HEK293 (cell line): ENCODE measurements at regions not wholly inside any gene's neighbourhood (a gene's known extent, or its start where the extent isn't known, plus 50 kb on each side); places are given as distances from the start of the nearest gene placed in this dataset.

Experiments
- ATF2 ChIP-seq: fragments of 450-650 bp; formaldehyde crosslinking; IDR thresholded peaks from 2 replicates; pipeline ENCODE4 v1.5.1; 2016; ENCODE audit warnings: missing biosample characterization, missing genetic modification characterization, low read depth
- CTCF ChIP-seq: fragments of 450-650 bp; formaldehyde crosslinking; IDR thresholded peaks from 2 replicates; pipeline ENCODE4 v1.5.1; 2016; ENCODE audit warnings: missing biosample characterization, missing genetic modification characterization
- GLIS1 ChIP-seq: fragments of 450-650 bp; formaldehyde crosslinking; IDR thresholded peaks from 2 replicates; pipeline ENCODE4 v1.5.1; 2016; ENCODE audit warnings: missing biosample characterization, missing genetic modification characterization
- PRDM4 ChIP-seq: fragments of 450-650 bp; formaldehyde crosslinking; IDR thresholded peaks from 2 replicates; pipeline ENCODE4 v1.5.1; 2017; ENCODE audit warnings: missing biosample characterization, missing genetic modification characterization
- RBAK ChIP-seq: fragments of 450-650 bp; formaldehyde crosslinking; IDR thresholded peaks from 2 replicates; pipeline ENCODE4 v1.5.1; 2016; ENCODE audit warnings: missing biosample characterization, missing genetic modification characterization
- REST ChIP-seq: fragments of 450-650 bp; formaldehyde crosslinking; IDR thresholded peaks from 2 replicates; pipeline ENCODE4 v1.5.1; 2016; ENCODE audit warnings: missing biosample characterization, missing genetic modification characterization
- YY1 ChIP-seq: fragments of 450-650 bp; formaldehyde crosslinking; IDR thresholded peaks from 2 replicates; pipeline ENCODE4 v1.5.1; 2018; ENCODE audit warnings: missing biosample characterization, missing genetic modification characterization
- ZNF121 ChIP-seq: fragments of 450-650 bp; formaldehyde crosslinking; IDR thresholded peaks from 2 replicates; pipeline ENCODE4 v1.5.1; 2016; ENCODE audit warnings: missing biosample characterization, missing genetic modification characterization
- ZNF146 ChIP-seq: fragments of 450-650 bp; formaldehyde crosslinking; IDR thresholded peaks from 2 replicates; pipeline ENCODE4 v1.5.1; 2016; ENCODE audit warnings: missing biosample characterization, missing genetic modification characterization
- ZNF624 ChIP-seq: fragments of 450-650 bp; formaldehyde crosslinking; IDR thresholded peaks from 2 replicates; pipeline ENCODE4 v1.5.1; 2017; ENCODE audit warnings: missing biosample characterization, missing genetic modification characterization
- ZNF677 ChIP-seq: fragments of 450-650 bp; IDR thresholded peaks from 2 replicates; pipeline ENCODE4 v1.5.0; 2018; ENCODE audit warnings: missing biosample characterization, mild to moderate bottlenecking, missing genetic modification characterization, moderate library complexity
- ZNF777 ChIP-seq: fragments of 450-650 bp; formaldehyde crosslinking; IDR thresholded peaks from 2 replicates; pipeline ENCODE4 v1.5.1; 2017; ENCODE audit warnings: missing biosample characterization, missing genetic modification characterization, borderline replicate concordance
- ZNF830 ChIP-seq: fragments of 450-650 bp; IDR thresholded peaks from 2 replicates; pipeline ENCODE4 v1.5.0; 2018; ENCODE audit warnings: missing biosample characterization, missing genetic modification characterization, low read depth, mild to moderate bottlenecking, moderate library complexity

- no peak for TF ChIP-seq ATF2
- no peak for TF ChIP-seq CTCF (tag by site-specific recombination)
- TF ChIP-seq ZNF777: no peak
- TF ChIP-seq ZNF146 (tag by site-specific recombination): no peak
- no peak for TF ChIP-seq YY1
- TF ChIP-seq ZNF677: no peak
- no peak for TF ChIP-seq ZNF121 (tag by site-specific recombination)
- no peak for TF ChIP-seq PRDM4 (tag by site-specific recombination)
- TF ChIP-seq GLIS1 (tag by site-specific recombination): no peak
- TF ChIP-seq ZNF624 (tag by site-specific recombination): no peak
- TF ChIP-seq REST (tag by site-specific recombination): no peak
- TF ChIP-seq ZNF830 (tag by site-specific recombination): no peak
- no peak for TF ChIP-seq RBAK (tag by site-specific recombination)
These were observed 68.2 kb upstream of the TMEM33 start for GRCh38 chr4:41866799-41867677.
